HEK293 (cell line): ENCODE measurements at regions not wholly inside any gene's neighbourhood (a gene's known extent, or its start where the extent isn't known, plus 50 kb on each side); places are given as distances from the start of the nearest gene placed in this dataset.

Source experiments
- KLF8 ChIP-seq: fragments of 450-650 bp; formaldehyde crosslinking; IDR thresholded peaks from 2 replicates; pipeline ENCODE4 v1.5.1; 2016; ENCODE audit warnings: missing biosample characterization, missing genetic modification characterization
- SP3 ChIP-seq: fragments of 450-650 bp; formaldehyde crosslinking; IDR thresholded peaks from 2 replicates; pipeline ENCODE4 v1.5.1; 2016; ENCODE audit warnings: missing biosample characterization, missing genetic modification characterization
- TCF7L2 ChIP-seq: IDR thresholded peaks from 2 replicates; pipeline ENCODE4 v1.6.1; 2011; ENCODE audit warnings: low read depth, mild to moderate bottlenecking, inconsistent platforms, low read length, moderate library complexity, borderline replicate concordance
- WT1 ChIP-seq: fragments of 450-650 bp; formaldehyde crosslinking; IDR thresholded peaks from 2 replicates; pipeline ENCODE4 v1.5.1; 2016; ENCODE audit warnings: missing biosample characterization, missing genetic modification characterization
- ZBTB21 ChIP-seq: fragments of 450-650 bp; formaldehyde crosslinking; IDR thresholded peaks from 2 replicates; pipeline ENCODE4 v1.5.1; 2017; ENCODE audit warnings: missing biosample characterization, missing genetic modification characterization
- ZEB2 ChIP-seq: fragments of 450-650 bp; formaldehyde crosslinking; IDR thresholded peaks from 2 replicates; pipeline ENCODE4 v1.5.1; 2016; ENCODE audit warnings: missing biosample characterization, missing genetic modification characterization
- ZFP41 ChIP-seq: fragments of 450-650 bp; formaldehyde crosslinking; IDR thresholded peaks from 2 replicates; pipeline ENCODE4 v1.5.1; 2016; ENCODE audit warnings: missing biosample characterization, missing genetic modification characterization, borderline replicate concordance
- ZNF10 ChIP-seq: fragments of 450-650 bp; formaldehyde crosslinking; IDR thresholded peaks from 2 replicates; pipeline ENCODE4 v1.5.1; 2017; ENCODE audit warnings: missing biosample characterization, missing genetic modification characterization
- ZNF121 ChIP-seq: fragments of 450-650 bp; formaldehyde crosslinking; IDR thresholded peaks from 2 replicates; pipeline ENCODE4 v1.5.1; 2016; ENCODE audit warnings: missing biosample characterization, missing genetic modification characterization
- ZNF138 ChIP-seq: fragments of 450-650 bp; formaldehyde crosslinking; IDR thresholded peaks from 2 replicates; pipeline ENCODE4 v1.5.1; 2016; ENCODE audit warnings: missing biosample characterization, missing genetic modification characterization, borderline replicate concordance
- ZNF157 ChIP-seq: fragments of 450-650 bp; formaldehyde crosslinking; IDR thresholded peaks from 2 replicates; pipeline ENCODE4 v1.5.1; 2016; ENCODE audit warnings: missing biosample characterization, missing genetic modification characterization
- ZNF202 ChIP-seq: fragments of 450-650 bp; formaldehyde crosslinking; IDR thresholded peaks from 2 replicates; pipeline ENCODE4 v1.5.1; 2016; ENCODE audit warnings: missing biosample characterization, missing genetic modification characterization, borderline replicate concordance
- ZNF214 ChIP-seq: fragments of 450-650 bp; formaldehyde crosslinking; IDR thresholded peaks from 2 replicates; pipeline ENCODE4 v1.5.1; 2017; ENCODE audit warnings: missing biosample characterization, mild to moderate bottlenecking, missing genetic modification characterization, borderline replicate concordance
- ZNF302 ChIP-seq: fragments of 450-650 bp; formaldehyde crosslinking; IDR thresholded peaks from 2 replicates; pipeline ENCODE4 v1.5.1; 2016; ENCODE audit warnings: missing biosample characterization, missing genetic modification characterization, low read depth
- ZNF324 ChIP-seq: fragments of 450-650 bp; formaldehyde crosslinking; IDR thresholded peaks from 2 replicates; pipeline ENCODE4 v1.5.1; 2016; ENCODE audit warnings: missing biosample characterization, missing genetic modification characterization
- ZNF335 ChIP-seq: fragments of 450-650 bp; formaldehyde crosslinking; conservative IDR thresholded peaks from 2 replicates; pipeline ENCODE4 v1.5.1; 2016; ENCODE audit warnings: missing biosample characterization, missing genetic modification characterization
- ZNF350 ChIP-seq: fragments of 450-650 bp; formaldehyde crosslinking; IDR thresholded peaks from 2 replicates; pipeline ENCODE4 v1.5.0; 2017; ENCODE audit warnings: missing biosample characterization, mild to moderate bottlenecking, missing genetic modification characterization
- ZNF354C ChIP-seq: fragments of 450-650 bp; formaldehyde crosslinking; IDR thresholded peaks from 2 replicates; pipeline ENCODE4 v1.5.1; 2016; ENCODE audit warnings: missing biosample characterization, missing genetic modification characterization, low read depth, borderline replicate concordance
- ZNF529 ChIP-seq: fragments of 450-650 bp; formaldehyde crosslinking; IDR thresholded peaks from 2 replicates; pipeline ENCODE4 v1.5.1; 2017; ENCODE audit warnings: missing genetic modification characterization, missing biosample characterization; ENCODE audit not compliant: insufficient replicate concordance
- ZNF561 ChIP-seq: fragments of 450-650 bp; IDR thresholded peaks from 2 replicates; pipeline ENCODE4 v1.5.1; 2018; ENCODE audit warnings: missing biosample characterization, missing genetic modification characterization, borderline replicate concordance
- ZNF571 ChIP-seq: fragments of 450-650 bp; formaldehyde crosslinking; IDR thresholded peaks from 2 replicates; pipeline ENCODE4 v1.5.0; 2017; ENCODE audit warnings: missing biosample characterization, missing genetic modification characterization
- ZNF664 ChIP-seq: fragments of 450-650 bp; formaldehyde crosslinking; IDR thresholded peaks from 2 replicates; pipeline ENCODE4 v1.5.1; 2016; ENCODE audit warnings: missing biosample characterization, missing genetic modification characterization
- ZNF777 ChIP-seq: fragments of 450-650 bp; formaldehyde crosslinking; IDR thresholded peaks from 2 replicates; pipeline ENCODE4 v1.5.1; 2017; ENCODE audit warnings: missing biosample characterization, missing genetic modification characterization, borderline replicate concordance
- ZNF791 ChIP-seq: fragments of 450-650 bp; formaldehyde crosslinking; IDR thresholded peaks from 2 replicates; pipeline ENCODE4 v1.5.1; 2016; ENCODE audit warnings: missing biosample characterization, missing genetic modification characterization
- ZNF830 ChIP-seq: fragments of 450-650 bp; IDR thresholded peaks from 2 replicates; pipeline ENCODE4 v1.5.0; 2018; ENCODE audit warnings: missing biosample characterization, missing genetic modification characterization, low read depth, mild to moderate bottlenecking, moderate library complexity
- TF ChIP-seq, protein P1 (sequence below): fragments of 450-650 bp; formaldehyde crosslinking; IDR thresholded peaks from 2 replicates; pipeline ENCODE4 v1.5.1; 2017; ENCODE audit warnings: missing biosample characterization, missing genetic modification characterization
- TF ChIP-seq, protein P2 (sequence below): fragments of 450-650 bp; formaldehyde crosslinking; IDR thresholded peaks from 2 replicates; pipeline ENCODE4 v1.5.1; 2016; ENCODE audit warnings: missing biosample characterization, missing genetic modification characterization, borderline replicate concordance
- TF ChIP-seq, protein P3 (sequence below): fragments of 450-650 bp; formaldehyde crosslinking; IDR thresholded peaks from 2 replicates; pipeline ENCODE4 v1.5.1; 2016; ENCODE audit warnings: missing biosample characterization, missing genetic modification characterization
- TF ChIP-seq, protein P4 (sequence below): fragments of 450-650 bp; formaldehyde crosslinking; conservative IDR thresholded peaks from 2 replicates; pipeline ENCODE4 v1.5.1; 2016; ENCODE audit warnings: low read depth, missing biosample characterization, missing genetic modification characterization

DNA sequence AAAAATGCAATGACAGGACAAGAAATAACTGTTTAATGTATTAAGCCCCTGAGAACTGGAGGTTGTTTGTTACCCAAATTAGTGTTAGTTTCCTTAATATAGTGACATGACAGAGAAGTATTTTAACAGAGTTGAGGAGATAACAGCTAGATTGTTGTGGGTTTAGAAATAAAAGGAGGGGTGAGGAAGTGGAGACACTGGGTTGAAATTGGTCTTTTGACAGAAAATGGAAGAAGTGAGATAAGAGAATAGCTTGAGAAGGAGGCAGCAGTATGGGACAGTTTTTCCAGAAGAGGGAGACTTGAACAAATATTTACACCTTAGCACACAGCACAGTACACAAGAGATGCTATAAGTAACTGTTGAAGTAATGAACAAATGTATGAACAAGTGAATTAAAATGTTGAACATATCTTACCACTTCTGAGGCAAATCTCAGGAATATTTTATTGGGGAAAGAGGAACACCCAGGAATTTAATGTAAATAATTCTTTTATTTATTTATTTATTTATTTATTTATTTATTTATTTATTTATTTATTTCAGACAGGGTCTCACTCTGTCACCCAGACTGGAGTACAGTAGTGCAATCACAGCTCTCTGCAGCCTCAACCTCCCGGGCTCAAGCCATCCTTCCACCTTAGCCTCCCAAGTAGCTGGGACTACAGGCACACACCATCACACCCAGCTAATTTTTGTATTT lies 58.0 kb upstream of the EGFL6 start (continued):
- TF ChIP-seq, protein P1, sequence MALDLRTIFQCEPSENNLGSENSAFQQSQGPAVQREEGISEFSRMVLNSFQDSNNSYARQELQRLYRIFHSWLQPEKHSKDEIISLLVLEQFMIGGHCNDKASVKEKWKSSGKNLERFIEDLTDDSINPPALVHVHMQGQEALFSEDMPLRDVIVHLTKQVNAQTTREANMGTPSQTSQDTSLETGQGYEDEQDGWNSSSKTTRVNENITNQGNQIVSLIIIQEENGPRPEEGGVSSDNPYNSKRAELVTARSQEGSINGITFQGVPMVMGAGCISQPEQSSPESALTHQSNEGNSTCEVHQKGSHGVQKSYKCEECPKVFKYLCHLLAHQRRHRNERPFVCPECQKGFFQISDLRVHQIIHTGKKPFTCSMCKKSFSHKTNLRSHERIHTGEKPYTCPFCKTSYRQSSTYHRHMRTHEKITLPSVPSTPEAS (tag by site-specific recombination): no peak
- no peak for TF ChIP-seq ZFP41
- no peak for TF ChIP-seq ZNF302
- no peak for TF ChIP-seq ZNF830 (tag by site-specific recombination)
- TF ChIP-seq WT1 (tag by site-specific recombination): no peak
- no peak for TF ChIP-seq ZNF202 (tag by site-specific recombination)
- TF ChIP-seq ZNF335: no peak
- TF ChIP-seq KLF8 (tag by site-specific recombination): no peak
- no peak for TF ChIP-seq TCF7L2
- TF ChIP-seq, protein P2, sequence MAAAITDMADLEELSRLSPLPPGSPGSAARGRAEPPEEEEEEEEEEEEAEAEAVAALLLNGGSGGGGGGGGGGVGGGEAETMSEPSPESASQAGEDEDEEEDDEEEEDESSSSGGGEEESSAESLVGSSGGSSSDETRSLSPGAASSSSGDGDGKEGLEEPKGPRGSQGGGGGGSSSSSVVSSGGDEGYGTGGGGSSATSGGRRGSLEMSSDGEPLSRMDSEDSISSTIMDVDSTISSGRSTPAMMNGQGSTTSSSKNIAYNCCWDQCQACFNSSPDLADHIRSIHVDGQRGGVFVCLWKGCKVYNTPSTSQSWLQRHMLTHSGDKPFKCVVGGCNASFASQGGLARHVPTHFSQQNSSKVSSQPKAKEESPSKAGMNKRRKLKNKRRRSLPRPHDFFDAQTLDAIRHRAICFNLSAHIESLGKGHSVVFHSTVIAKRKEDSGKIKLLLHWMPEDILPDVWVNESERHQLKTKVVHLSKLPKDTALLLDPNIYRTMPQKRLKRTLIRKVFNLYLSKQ (tag by site-specific recombination): no peak
- TF ChIP-seq SP3 (tag by site-specific recombination): no peak
- no peak for TF ChIP-seq ZNF10 (tag by site-specific recombination)
- 0 out of 2 replicates have a peak, but pooled peaks have one; percentile 39 for TF ChIP-seq ZBTB21 (tag by site-specific recombination)
- TF ChIP-seq ZNF529 (tag by site-specific recombination): peak; percentile 29
- no peak for TF ChIP-seq ZNF350 (tag by site-specific recombination)
- TF ChIP-seq ZNF791 (tag by site-specific recombination): no peak
- no peak for TF ChIP-seq ZNF664 (tag by site-specific recombination)
- no peak for TF ChIP-seq ZNF157 (tag by site-specific recombination)
- TF ChIP-seq ZEB2 (tag by site-specific recombination): no peak
- no peak for TF ChIP-seq ZNF138 (tag by site-specific recombination)
- TF ChIP-seq ZNF214: no peak; the same call in 1 of the 2 replicates
- TF ChIP-seq ZNF571 (tag by site-specific recombination): no peak
- TF ChIP-seq, protein P3, sequence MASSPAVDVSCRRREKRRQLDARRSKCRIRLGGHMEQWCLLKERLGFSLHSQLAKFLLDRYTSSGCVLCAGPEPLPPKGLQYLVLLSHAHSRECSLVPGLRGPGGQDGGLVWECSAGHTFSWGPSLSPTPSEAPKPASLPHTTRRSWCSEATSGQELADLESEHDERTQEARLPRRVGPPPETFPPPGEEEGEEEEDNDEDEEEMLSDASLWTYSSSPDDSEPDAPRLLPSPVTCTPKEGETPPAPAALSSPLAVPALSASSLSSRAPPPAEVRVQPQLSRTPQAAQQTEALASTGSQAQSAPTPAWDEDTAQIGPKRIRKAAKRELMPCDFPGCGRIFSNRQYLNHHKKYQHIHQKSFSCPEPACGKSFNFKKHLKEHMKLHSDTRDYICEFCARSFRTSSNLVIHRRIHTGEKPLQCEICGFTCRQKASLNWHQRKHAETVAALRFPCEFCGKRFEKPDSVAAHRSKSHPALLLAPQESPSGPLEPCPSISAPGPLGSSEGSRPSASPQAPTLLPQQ (tag by site-specific recombination): no peak
- no peak for TF ChIP-seq ZNF561
- TF ChIP-seq ZNF777 (tag by site-specific recombination): no peak
- TF ChIP-seq ZNF324 (tag by site-specific recombination): no peak
- TF ChIP-seq, protein P4, sequence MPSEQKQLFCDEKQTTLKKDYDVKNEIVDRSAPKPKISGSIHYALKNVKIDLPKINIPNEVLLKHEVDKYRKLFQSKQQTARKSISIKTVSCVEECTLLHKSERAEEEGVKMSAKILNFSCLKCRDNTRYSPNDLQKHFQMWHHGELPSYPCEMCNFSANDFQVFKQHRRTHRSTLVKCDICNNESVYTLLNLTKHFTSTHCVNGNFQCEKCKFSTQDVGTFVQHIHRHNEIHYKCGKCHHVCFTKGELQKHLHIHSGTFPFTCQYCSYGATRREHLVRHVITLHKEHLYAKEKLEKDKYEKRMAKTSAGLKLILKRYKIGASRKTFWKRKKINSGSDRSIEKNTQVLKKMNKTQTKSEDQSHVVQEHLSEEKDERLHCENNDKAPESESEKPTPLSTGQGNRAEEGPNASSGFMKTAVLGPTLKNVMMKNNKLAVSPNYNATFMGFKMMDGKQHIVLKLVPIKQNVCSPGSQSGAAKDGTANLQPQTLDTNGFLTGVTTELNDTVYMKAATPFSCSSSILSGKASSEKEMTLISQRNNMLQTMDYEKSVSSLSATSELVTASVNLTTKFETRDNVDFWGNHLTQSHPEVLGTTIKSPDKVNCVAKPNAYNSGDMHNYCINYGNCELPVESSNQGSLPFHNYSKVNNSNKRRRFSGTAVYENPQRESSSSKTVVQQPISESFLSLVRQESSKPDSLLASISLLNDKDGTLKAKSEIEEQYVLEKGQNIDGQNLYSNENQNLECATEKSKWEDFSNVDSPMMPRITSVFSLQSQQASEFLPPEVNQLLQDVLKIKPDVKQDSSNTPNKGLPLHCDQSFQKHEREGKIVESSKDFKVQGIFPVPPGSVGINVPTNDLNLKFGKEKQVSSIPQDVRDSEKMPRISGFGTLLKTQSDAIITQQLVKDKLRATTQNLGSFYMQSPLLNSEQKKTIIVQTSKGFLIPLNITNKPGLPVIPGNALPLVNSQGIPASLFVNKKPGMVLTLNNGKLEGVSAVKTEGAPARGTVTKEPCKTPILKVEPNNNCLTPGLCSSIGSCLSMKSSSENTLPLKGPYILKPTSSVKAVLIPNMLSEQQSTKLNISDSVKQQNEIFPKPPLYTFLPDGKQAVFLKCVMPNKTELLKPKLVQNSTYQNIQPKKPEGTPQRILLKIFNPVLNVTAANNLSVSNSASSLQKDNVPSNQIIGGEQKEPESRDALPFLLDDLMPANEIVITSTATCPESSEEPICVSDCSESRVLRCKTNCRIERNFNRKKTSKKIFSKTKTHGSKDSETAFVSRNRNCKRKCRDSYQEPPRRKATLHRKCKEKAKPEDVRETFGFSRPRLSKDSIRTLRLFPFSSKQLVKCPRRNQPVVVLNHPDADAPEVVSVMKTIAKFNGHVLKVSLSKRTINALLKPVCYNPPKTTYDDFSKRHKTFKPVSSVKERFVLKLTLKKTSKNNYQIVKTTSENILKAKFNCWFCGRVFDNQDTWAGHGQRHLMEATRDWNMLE: peak; percentile 83
- no peak for TF ChIP-seq ZNF354C (tag by site-specific recombination)
- TF ChIP-seq ZNF121: no peak
